DOHH2 (cell line): ENCODE measurements at regions not wholly inside any gene's neighbourhood (a gene's known extent, or its start where the extent isn't known, plus 50 kb on each side); places are given as distances from the start of the nearest gene placed in this dataset.

Experiments used
- H3F3A ChIP-seq: fragments of 200-600 bp; sonication (generic), shearing (Covaris generic); 2 replicates; pipeline ENCODE4 v1.6.0; 2016; ENCODE audit warnings: antibody characterized with exemption, mild to moderate bottlenecking; ENCODE audit not compliant: control insufficient read depth, insufficient read depth
- H3K27ac ChIP-seq: fragments of 200-600 bp; sonication (generic); 2 replicates; pipeline ENCODE4 v1.5.1; 2014; ENCODE audit warnings: low read depth, mild to moderate bottlenecking, low read length, moderate library complexity
- H3K27me3 ChIP-seq: fragments of 200-600 bp; sonication (generic); 2 replicates; pipeline ENCODE4 v1.6.1; 2014; ENCODE audit warnings: mild to moderate bottlenecking, low read length, mixed read lengths; ENCODE audit not compliant: control insufficient read depth
- H3K36me3 ChIP-seq: fragments of 200-600 bp; sonication (generic); 2 replicates; pipeline ENCODE4 v1.6.1; 2014; ENCODE audit warnings: mild to moderate bottlenecking, low read length, moderate library complexity, mixed read lengths; ENCODE audit not compliant: control insufficient read depth
- H3K4me1 ChIP-seq: fragments of 200-600 bp; sonication (generic); 2 replicates; pipeline ENCODE4 v1.6.1; 2014; ENCODE audit warnings: mild to moderate bottlenecking, low read length, mixed read lengths; ENCODE audit not compliant: control insufficient read depth
- H3K4me2 ChIP-seq: fragments of 200-600 bp; sonication (generic); 2 replicates; pipeline ENCODE4 v1.6.0; 2014; ENCODE audit warnings: mild to moderate bottlenecking, low read length, moderate library complexity
- H3K4me3 ChIP-seq: fragments of 200-600 bp; sonication (generic); 2 replicates; pipeline ENCODE4 v1.5.1; 2014; ENCODE audit warnings: mild to moderate bottlenecking, low read length, mixed read lengths
- H3K79me2 ChIP-seq: fragments of 200-600 bp; sonication (generic); 2 replicates; pipeline ENCODE4 v1.6.1; 2014; ENCODE audit warnings: mild to moderate bottlenecking, low read length, mixed read lengths; ENCODE audit not compliant: control insufficient read depth
- H3K9me2 ChIP-seq: fragments of 200-600 bp; sonication (generic); replicated peaks from 2 replicates; pipeline ENCODE4 v1.6.1; 2014; ENCODE audit warnings: mild to moderate bottlenecking, low read length, mixed read lengths; ENCODE audit not compliant: control insufficient read depth
- H3K9me3 ChIP-seq: fragments of 200-600 bp; sonication (generic); 2 replicates; pipeline ENCODE4 v1.6.1; 2014; ENCODE audit warnings: antibody characterized with exemption, low read length, mixed read lengths; ENCODE audit not compliant: control insufficient read depth, insufficient read depth
- H4K20me1 ChIP-seq: fragments of 200-600 bp; sonication (generic); 2 replicates; pipeline ENCODE4 v1.6.0; 2014; ENCODE audit warnings: low read depth, mild to moderate bottlenecking, antibody characterized with exemption, low read length, moderate library complexity; ENCODE audit not compliant: control insufficient read depth, insufficient read depth
- EZH2phosphoT487 ChIP-seq: fragments of 200-600 bp; sonication (generic); IDR thresholded peaks from 2 replicates; pipeline ENCODE4 v1.6.1; 2017; ENCODE audit warnings: borderline replicate concordance, mild to moderate bottlenecking, antibody characterized with exemption, low read length, moderate library complexity, mixed read lengths
- TF ChIP-seq, protein P1 (sequence below): fragments of 200-600 bp; sonication (generic); IDR thresholded peaks from one replicate; pipeline ENCODE4 v1.5.1; 2014; ENCODE audit warnings: antibody characterized with exemption, mild to moderate bottlenecking, low read depth, low read length; ENCODE audit not compliant: poor library complexity, severe bottlenecking

DNA sequence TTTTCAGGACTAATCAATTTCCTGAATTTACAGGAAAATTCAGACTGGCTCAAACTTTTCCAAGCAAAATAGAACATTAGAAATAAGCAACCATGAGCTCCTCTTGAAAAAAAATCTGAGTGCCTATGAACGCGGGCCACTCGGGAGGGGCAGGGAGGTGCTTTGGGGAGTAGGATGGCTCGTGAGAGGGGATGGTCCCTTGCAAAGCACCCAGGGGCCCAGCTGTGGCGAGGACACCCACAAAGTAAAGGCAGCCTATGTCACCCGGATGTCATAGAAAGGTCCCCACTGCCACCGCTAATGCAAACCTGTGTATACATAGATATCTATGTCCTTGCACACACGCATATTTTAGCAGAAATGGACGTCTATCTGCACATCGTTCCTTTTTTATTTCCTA is 309.9 kb downstream of the ADGRD1 start:
- Histone ChIP-seq H4K20me1 (no peaks in the 10 kb centered on the region), H3K9me2 (no peaks in the 10 kb centered on the region), H3K4me2 (no peak overlapping the region), H3K27me3 (no peaks in the 10 kb centered on the region), H3K27ac (no peak overlapping the region), H3K36me3 (no peaks in the 10 kb centered on the region), H3F3A (no peaks in the 10 kb centered on the region), H3K4me3 (no peak overlapping the region), H3K79me2 (no peaks in the 10 kb centered on the region), H3K9me3 (no peaks in the 10 kb centered on the region), H3K4me1 (no peaks in the 10 kb centered on the region)
- no peak for TF ChIP-seq EZH2phosphoT487
- TF ChIP-seq, protein P1, sequence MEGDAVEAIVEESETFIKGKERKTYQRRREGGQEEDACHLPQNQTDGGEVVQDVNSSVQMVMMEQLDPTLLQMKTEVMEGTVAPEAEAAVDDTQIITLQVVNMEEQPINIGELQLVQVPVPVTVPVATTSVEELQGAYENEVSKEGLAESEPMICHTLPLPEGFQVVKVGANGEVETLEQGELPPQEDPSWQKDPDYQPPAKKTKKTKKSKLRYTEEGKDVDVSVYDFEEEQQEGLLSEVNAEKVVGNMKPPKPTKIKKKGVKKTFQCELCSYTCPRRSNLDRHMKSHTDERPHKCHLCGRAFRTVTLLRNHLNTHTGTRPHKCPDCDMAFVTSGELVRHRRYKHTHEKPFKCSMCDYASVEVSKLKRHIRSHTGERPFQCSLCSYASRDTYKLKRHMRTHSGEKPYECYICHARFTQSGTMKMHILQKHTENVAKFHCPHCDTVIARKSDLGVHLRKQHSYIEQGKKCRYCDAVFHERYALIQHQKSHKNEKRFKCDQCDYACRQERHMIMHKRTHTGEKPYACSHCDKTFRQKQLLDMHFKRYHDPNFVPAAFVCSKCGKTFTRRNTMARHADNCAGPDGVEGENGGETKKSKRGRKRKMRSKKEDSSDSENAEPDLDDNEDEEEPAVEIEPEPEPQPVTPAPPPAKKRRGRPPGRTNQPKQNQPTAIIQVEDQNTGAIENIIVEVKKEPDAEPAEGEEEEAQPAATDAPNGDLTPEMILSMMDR, result no peak

DNA sequence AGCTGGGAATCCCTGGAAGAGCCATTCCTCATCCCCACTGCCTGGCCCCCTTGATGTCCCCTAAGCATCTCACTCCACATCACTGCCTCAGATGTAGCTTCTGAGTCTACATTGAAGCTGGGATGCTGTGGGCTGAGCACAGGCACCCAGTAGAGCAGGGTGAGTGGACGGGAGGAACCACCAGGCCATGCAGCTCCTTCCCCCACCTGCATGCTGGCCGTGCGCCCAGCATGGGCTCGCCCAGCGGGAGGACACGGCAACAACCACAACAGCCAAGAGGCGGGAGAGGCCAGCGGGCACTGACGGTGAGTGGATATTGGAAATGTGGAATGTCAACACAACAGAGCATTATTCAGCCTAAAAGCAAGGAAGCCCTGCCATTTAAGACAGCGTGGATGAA is 310.9 kb downstream of the ADGRD1 start:
- no peak for TF ChIP-seq EZH2phosphoT487
- TF ChIP-seq, protein P1, result no peak
- H3K4me1 ChIP-seq, result no peaks in the 10 kb centered on the region
- H3K9me3 ChIP-seq, result no peaks in the 10 kb centered on the region
- H3K36me3 ChIP-seq, result no peaks in the 10 kb centered on the region
- no peaks in the 10 kb centered on the region for H3K79me2 ChIP-seq
- no peaks in the 10 kb centered on the region for H3F3A ChIP-seq
- H4K20me1 ChIP-seq, result no peaks in the 10 kb centered on the region
- H3K4me2 ChIP-seq, result no peak overlapping the region
- no peak overlapping the region for H3K4me3 ChIP-seq
- H3K27ac ChIP-seq, result no peak overlapping the region
- H3K9me2 ChIP-seq, result no peaks in the 10 kb centered on the region
- no peaks in the 10 kb centered on the region for H3K27me3 ChIP-seq

DNA sequence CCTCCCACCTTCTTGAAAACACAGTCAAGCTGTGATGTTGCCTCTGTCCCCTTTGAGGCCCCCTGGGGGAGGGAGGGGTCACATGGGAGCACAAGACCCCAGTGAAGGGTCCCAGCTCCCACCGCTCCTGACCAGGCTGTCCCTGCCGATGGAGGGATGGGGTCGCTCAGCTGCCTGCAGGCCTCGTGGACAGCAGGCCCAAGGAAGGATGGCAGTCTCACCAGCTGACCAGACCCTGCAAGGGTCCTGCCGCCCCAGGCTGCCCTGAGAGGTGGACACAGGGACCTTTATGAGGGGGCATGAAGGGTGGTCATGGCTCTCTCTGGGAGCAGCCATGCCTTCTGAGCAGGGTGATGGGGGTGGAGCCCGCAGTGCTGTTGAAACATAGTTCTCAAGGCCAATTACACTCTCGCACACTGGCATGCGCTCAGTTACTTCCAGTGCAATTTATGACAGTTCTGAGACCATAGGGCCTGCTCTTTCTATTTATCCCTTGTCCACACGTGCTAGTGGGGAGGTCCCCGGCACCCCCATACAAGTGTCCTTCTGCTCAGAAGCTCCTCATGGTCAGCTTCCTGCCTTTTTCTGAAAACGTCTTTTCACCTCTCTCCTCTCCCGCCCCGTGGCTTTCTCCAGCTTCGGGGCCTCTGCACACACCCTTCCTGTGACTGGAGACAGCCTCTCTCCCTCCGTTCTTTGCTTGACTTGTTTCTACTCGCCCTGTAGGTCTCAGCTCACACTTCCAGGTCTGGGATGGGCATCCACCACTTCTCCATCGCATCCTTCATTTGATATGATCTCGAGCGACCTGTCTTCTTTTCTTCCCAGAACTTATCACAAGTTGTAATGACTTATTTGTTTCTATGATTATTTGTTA is 313.1 kb downstream of the ADGRD1 start:
- no peaks in the 10 kb centered on the region for H3K36me3 ChIP-seq
- H3K27me3 ChIP-seq, result no peaks in the 10 kb centered on the region
- H3K4me1 ChIP-seq, result no peaks in the 10 kb centered on the region
- H3F3A ChIP-seq, result no peaks in the 10 kb centered on the region
- H3K9me2 ChIP-seq, result no peaks in the 10 kb centered on the region
- H3K27ac ChIP-seq, result no peak overlapping the region
- H3K4me2 ChIP-seq, result no peak overlapping the region
- H3K9me3 ChIP-seq, result no peaks in the 10 kb centered on the region
- no peaks in the 10 kb centered on the region for H4K20me1 ChIP-seq
- H3K79me2 ChIP-seq, result no peaks in the 10 kb centered on the region
- no peak overlapping the region for H3K4me3 ChIP-seq
- no peak for TF ChIP-seq EZH2phosphoT487
- TF ChIP-seq, protein P1, result no peak
